Stimulated activated CD4-positive, alpha-beta T cell treated with anti-CD3 and anti-CD28 coated beads, Interleukin-12 subunit alpha, Interleukin-12 subunit beta, amount 100 ng/mL, for 24 hours (primary cell): ENCODE measurements at regions not wholly inside any gene's neighbourhood (a gene's known extent, or its start where the extent isn't known, plus 50 kb on each side); places are given as distances from the start of the nearest gene placed in this dataset.
"Not testable (repeated sequence)": the region's sequence is repeated elsewhere in the genome, so short reads cannot be mapped to it uniquely, and the experiment has no call there.

ENCODE experiments used
- DNase-seq, 2 experiments: peaks; one replicate each; pipeline ENCODE4 v3.0.0-alpha.2; 2020; ENCODE audit warnings: low read depth in 2 of 2

- DNase-seq, result no peak
Measured at GRCh38 chr13:18993884-18994660, 187.6 kb downstream of the TUBA3C start.

DNA sequence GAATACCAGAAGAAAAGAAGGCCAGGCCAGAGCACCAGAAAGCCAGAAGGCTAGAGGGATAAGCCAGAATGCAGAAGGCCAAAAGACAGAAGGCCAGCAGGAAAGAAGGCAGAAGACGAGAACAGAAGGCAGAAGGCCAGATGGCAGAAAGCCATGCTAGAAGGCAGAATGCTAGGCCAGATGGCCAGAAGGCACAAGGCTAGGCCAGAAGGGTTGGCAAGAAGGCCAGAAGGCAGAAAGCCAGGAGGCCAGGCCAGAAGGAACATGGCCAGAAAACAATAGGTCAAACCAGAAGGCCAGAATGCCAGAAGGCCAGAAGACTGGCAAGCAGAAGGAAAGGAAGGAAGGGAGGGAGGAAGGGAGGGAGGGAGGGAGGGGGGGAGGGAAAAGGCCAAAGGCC lies 188.8 kb downstream of the TUBA3C start:
- no peak for DNase-seq

DNA sequence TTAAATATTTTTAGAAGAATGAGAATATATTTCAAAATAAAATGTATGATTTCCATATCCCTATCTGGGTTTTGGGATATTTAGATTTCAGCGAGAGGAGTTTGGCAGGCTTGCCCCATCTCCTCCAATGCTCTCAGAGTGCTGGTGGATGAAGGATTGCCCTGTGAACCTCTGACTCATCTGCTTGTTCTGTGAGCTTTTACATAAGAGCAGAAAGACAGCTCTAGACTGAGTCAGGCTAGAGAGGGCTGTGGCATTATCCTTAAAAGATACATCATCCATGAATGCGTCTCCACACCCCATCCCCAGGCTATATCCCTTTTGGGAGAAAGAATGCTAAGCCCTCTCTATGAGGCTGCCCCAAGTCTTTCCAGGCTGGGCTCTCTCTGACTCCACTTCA lies 190.6 kb downstream of the TUBA3C start:
- DNase-seq, result no peak

DNA sequence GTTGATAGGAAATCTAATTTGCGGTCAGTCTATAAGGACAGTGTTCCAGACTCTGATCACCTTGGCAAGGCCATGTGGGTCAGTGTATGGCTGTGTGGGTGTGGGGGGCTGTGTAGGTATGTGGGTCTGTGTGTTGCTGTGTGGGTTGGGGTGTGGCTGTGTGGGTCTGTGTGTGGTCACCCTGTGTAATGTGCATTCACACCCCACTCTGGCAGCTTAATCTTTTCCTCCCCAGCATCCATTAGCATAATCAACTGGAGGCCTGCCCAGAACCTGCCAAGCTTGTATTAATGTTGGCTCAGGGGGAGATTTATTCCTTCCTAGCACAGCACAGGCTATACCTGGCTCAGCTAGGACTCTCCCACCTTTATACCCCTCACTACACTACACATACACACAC lies 203.2 kb downstream of the TUBA3C start:
- DNase-seq, result no peak

- DNase-seq, result no peak
Measured at GRCh38 chr13:18977857-18978256, 203.8 kb downstream of the TUBA3C start.

DNA sequence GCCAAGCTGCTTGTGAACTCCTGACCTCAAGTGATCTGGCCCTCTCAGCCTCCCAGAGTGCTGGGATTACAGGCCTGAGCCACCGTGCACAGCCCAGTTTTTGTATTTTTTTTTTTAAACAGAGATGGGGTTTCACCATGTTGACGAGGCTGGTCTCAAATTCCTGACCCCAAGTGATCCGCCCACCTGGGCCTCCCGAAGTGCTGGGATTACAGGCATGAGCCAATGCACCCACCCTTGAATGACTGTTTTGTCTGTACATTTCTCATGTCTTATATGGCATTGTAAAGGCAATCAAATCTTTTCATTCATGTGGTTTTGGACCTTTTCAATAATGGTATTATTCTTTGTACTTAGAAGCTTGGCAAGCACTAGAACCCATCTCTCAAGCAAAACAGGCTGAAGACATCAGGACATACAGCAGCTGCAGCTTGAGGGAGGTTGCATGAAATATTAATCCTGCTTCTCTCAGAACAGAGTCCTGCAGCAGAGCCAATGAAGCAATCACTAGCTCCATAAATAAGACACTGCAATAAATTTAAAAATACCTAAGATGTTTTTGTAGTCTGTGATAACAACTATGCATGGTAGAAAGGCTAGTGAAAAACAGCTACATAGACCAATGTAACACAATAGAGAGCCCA lies 209.9 kb downstream of the TUBA3C start:
- no peak for DNase-seq

- no peak for DNase-seq
Measured at GRCh38 chr13:18965347-18965855, 216.2 kb downstream of the TUBA3C start.

- no peak for DNase-seq
Measured at GRCh38 chr13:18964942-18965341, 216.7 kb downstream of the TUBA3C start.

- DNase-seq, result not testable (repeated sequence)
Measured at GRCh38 chr13:18963684-18964083, 217.9 kb downstream of the TUBA3C start.

DNA sequence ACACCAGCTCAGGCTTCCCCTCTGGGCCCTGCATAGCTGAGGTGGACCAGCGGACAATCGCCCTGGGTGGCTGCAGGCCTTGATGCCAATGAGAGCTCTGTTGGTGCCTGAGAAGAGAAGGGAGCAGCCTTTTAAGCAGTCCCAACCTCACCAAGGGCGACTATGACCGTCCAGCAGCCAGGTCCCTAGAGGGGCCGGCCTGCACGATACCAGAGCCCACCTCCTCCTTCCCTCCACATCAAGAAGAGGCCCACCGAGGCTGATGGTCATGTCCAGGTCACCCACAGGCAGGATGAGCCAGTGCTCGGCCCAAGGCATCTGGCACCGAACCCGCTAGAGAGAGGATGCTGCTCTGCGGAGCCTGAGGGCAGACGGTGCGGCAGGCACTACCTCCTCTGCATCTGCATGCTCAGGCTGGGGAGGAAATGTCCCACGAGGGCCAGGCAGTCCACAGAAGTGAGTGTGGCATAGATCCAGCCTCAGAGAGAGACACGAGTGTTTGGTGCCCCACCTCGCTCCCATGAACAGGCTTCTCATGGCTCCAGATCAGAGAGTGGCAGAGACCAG lies 219.4 kb downstream of the TUBA3C start:
- no peak for DNase-seq

DNA sequence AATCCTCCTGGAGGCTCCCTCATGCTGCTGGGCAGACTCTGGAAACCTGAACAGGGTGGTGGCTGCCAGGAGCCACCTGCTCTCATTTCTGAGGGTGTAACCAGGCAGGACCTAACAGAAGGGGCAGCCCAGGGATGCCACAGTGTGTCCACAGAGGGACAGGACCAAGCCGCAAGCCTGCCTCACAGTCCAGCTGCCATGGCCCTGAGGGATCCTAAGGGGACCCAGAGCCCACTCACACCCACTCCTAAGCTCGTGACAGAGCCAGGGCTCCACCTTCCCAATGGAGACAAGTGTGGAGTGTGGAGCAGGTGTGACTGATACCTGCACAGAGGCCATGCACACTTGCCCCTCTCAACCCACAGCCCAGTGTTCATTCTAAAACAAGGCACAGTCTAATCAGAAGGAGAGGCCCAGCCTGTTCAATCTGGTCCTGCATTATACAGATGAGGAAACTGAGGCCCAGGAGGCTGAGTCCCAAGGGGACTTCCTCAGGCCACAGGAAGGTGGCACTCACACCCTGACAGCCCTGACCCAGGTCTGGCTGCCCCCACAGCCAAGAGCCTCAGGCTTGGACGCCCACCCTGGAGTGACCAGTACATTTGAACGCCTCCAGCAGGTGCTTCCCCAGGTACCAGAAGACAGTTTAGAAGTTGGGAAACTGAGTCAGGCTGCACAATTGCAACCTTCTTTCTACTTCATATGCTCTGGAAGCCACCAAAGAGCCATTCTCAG lies 220.1 kb downstream of the TUBA3C start:
- no peak for DNase-seq

GRCh38 chr13:18960637-18961227 lies 220.9 kb downstream of the TUBA3C start:
- DNase-seq, result no peak

GRCh38 chr13:18959996-18960395 lies 221.6 kb downstream of the TUBA3C start:
- DNase-seq, result no peak

GRCh38 chr13:18959229-18959628 lies 222.4 kb downstream of the TUBA3C start:
- DNase-seq, result no peak

DNA sequence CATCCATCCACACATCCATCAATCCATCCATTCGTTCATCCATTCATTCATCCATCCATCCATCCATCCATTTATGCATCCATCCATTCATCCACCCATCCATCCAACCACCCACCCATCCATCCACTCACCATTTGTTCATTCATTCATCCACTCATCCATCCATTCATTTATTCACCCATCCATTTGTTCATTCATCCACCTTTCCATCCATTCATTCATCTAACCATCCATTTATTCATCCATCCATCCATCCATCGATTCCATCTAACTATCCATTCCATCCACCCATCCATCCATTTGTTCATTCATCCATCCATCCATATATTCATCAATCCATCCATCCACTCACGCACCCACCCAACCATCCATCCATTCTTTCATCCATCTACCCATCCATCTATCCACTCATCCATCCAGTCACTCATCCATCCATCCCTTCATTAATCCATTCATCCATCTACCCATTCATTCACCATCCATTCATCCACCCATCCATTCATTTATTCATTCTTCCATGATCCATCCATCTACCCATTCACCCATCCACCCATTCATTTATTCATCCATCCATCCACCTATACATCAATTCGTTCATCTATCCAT lies 225.0 kb downstream of the TUBA3C start:
- no peak for DNase-seq

DNA sequence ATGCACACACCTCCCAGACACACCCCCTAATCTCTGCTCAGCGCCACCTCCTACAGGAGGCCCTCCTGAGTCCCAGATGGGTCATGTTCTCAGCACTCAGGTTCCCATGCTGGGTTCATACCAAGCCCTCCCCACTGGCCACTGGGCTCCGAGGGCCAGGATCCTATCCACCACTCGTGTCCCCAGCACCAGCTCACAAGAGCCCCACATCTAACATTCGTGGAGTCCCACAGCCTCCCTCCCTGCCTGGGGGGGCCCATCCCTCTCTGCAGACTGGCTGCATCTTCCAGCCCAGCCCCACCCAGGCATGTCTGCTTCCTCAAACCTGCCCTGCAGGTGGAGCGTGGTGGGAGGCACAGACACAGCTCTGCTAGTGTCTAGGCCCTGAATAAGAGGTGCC lies 227.4 kb downstream of the TUBA3C start:
- DNase-seq, result no peak

DNA sequence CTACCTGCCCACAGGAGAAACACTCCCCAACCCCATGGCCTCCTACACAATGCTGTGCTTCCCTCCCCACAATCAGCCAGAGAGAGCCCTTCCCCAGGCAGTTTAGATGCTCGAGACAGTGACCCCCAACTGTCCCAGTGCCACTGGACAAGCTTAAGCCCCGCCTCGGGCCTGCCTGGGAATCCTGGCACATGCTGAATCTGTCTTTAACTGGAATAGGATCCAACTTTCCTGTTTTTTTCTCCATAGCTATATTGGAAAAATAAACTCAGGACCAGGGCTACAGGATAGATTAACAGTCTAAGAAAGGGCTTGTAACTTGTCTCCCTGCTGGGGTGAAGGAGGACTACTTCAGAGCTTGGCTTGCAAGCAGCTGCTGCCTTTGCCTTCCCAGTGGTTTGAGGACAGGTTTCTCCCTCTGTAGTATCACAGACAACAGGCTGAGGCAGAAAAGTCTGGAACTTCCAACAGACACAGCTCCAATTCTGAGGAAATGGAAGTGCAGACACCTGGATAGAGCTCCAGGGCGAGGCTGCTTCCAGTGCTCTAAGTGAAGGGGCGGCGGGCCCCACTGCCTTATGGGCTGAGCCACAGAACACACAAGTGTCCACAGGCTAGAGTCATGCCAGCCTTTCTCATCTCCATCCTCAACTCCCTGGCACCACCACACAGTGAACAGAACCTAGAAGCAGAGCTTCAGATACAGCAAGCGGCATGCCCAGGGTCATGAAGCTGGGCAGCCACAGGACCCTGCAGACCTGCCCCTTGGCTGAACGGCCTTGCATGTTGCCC lies 228.3 kb downstream of the TUBA3C start:
- DNase-seq, result no peak

DNA sequence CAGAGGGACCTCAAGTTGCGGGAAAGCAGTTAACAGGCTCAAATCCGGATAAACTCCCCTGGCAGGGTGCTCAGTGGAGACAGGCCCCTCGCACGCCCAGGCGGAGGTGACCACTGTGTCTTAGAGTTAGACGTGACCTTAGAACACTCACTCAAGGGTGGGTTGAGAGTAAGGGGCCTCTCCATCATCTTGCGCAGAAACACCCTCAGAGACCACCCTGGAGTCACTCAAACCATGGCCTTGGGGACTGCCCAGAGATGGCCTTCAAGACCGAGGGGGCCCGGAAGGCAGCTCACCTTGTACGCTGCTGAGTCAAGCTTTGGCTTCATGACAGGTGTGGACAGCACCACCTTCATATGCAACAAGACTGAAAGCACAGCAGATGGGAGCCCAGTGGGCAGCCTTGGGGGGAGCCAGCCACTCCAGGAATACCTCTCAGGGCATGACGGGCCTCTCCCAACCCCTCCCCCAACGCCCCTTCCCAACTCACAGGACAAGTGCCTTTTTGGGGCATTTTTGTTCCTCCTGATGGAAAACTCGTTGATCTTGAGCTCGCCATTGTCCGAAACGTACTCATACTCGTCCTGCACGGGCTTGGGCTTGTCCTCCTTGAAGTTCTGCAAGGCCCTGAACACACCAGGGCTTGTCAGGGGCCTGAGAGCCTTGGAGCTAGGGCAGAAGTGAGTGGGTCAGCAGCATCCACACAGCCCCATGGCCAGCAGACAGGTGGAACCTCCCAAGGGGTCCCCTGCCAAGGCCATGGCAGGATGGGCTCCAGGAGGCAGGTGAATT lies 229.2 kb downstream of the TUBA3C start:
- no peak for DNase-seq

DNA sequence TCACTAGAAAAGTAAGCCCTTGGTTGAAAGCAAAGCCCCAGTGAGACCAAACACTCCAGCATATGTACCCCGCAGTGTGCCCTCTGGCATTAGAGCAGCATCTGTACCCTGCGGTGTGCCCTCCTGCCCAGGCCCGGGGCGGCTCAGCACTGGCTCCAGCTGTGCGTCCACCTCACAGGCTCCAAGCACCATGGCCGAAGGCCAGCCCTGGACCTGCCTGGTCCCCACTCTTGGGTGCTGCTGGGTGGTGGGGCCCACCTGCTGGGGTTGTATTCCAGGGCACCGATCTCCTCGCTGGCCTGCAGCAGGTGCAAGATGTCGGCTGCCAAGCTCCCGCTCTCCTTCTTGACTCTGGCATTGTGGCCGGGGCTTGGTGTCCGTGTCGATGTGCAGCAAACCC lies 230.2 kb downstream of the TUBA3C start:
- no peak for DNase-seq

DNA sequence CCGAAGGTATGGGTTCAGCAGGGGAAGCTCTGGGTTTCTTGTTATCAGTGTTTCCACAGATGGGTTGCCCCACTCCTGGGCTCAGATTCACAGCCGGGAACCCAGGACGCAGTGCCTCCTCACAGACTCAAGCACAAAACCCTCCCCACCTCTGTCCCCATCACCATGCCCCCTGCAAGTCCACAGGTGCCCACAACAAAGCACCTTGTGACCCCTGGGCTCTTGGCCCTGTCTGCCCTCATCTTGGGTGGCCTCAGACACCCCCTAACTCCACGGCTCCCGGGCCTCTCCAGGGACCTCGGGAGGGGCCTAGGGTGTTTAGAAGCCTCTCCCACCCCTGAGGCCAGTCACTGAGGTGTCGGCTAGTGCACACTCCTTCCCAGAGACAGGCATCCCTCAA lies 231.7 kb downstream of the TUBA3C start:
- DNase-seq, result no peak
